ENCODE measurements at regions not wholly inside any gene's neighbourhood (a gene's known extent, or its start where the extent isn't known, plus 50 kb on each side); places are given as distances from the start of the nearest gene placed in this dataset.

DNA sequence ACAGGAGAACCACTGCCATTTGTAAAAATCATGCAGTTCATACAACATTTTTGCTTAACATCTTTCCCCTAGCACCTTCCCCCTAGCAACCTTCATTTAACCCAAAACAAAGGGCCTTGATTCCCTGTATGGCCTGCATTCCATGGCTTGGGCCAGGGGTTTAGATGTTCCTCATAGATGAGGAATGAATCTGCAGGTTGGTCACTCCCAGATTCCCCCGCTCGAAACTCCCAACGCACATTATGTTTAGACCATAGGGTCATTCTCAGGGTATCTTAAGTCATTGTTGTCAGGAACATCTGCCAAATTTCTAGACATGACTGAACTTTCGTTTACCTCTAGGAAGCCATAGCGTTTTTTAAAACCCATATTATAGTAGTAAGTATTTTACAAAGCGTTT, 282.2 kb upstream of the VLDLR start:
- H3K4me3 ChIP-seq (replicated peaks; ENCODE audit: low read depth, low read length), result no peak overlapping the region
- no peak for DNase-seq (ENCODE audit: extremely low read depth, low read depth)
- TF ChIP-seq, protein P1, sequence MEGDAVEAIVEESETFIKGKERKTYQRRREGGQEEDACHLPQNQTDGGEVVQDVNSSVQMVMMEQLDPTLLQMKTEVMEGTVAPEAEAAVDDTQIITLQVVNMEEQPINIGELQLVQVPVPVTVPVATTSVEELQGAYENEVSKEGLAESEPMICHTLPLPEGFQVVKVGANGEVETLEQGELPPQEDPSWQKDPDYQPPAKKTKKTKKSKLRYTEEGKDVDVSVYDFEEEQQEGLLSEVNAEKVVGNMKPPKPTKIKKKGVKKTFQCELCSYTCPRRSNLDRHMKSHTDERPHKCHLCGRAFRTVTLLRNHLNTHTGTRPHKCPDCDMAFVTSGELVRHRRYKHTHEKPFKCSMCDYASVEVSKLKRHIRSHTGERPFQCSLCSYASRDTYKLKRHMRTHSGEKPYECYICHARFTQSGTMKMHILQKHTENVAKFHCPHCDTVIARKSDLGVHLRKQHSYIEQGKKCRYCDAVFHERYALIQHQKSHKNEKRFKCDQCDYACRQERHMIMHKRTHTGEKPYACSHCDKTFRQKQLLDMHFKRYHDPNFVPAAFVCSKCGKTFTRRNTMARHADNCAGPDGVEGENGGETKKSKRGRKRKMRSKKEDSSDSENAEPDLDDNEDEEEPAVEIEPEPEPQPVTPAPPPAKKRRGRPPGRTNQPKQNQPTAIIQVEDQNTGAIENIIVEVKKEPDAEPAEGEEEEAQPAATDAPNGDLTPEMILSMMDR (IDR thresholded peaks at IDR 0.05; ENCODE audit: low read depth, low read length, missing control alignments), result no peak

DNA sequence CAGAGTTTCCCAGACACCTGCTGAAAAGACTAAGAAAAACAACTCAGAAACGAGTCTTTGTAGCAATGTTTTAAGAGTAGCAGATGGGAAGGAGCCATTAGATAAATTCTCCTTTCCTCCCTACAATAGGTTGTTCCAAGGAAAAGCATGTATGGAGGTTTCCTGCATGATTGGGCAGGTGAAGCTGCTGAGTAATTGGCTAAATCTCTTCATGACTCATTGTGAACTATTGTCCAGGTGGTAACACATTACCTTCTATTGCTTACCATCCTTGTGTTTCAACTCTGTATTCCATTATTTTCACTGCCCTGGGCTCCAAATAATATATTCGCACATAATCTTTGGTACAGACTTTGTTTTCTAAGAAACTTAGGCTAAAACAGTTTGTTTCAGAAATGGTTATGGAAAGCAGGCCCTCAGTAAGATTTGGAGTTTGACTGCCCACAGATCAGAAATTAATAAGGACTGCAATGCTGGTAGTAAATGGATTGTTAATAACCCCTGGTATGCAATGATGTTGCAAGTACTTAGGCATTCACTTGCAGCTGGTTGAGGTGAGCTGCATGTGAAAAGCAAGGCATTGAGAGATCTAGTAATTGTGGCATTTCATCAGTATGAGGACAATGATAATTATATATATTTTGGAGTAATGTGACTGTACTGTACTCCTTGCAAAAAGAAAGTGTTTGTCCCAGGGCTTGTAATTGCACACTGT, 281.4 kb upstream of the VLDLR start:
- TF ChIP-seq, protein P1 (IDR thresholded peaks at IDR 0.05; ENCODE audit: low read depth, low read length, missing control alignments), result no peak
- H3K4me3 ChIP-seq (replicated peaks; ENCODE audit: low read depth, low read length), result no peak overlapping the region
- no peak for DNase-seq (ENCODE audit: extremely low read depth, low read depth)

DNA sequence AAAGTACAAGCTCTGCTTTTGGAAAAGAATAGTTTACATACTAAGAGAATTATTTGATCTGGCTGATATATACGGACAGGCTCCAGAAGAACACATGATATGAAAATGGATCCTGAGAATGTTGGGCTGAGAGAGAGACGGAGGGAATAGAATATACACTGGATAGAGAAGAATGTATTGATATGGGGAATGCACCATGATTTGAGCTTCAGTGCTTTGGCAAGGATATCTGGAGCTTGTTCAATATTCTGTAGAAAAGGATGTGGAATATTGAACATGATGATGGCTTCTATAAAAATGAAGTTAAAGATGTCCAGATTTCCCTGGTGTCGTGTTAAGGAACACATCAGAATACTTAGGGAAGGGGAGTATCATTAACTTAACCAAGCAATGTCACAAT, 280.5 kb upstream of the VLDLR start:
- TF ChIP-seq, protein P1 (IDR thresholded peaks at IDR 0.05; ENCODE audit: low read depth, low read length, missing control alignments), result no peak
- DNase-seq (ENCODE audit: extremely low read depth, low read depth), result no peak
- H3K4me3 ChIP-seq (replicated peaks; ENCODE audit: low read depth, low read length), result no peak overlapping the region

DNA sequence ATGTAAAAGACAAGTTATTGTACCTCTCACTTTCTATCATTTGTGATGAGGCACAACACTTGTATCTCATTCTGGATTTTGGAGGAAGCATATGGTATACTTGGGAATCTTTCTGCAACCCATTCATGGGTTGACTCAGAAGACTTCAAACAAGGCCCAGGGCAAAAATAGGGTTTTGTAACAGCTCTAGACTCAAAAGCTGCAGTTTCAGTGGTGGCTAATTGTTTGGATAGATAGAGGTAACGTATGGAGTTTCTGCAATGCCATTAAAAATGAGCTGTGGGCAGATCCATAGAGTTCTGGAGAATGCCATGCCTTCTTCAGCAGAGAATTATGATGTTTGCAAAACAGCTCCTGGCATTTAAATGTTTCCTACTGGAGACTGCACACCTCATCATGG, 279.6 kb upstream of the VLDLR start:
- TF ChIP-seq, protein P1 (IDR thresholded peaks at IDR 0.05; ENCODE audit: low read depth, low read length, missing control alignments), result no peak
- no peak for DNase-seq (ENCODE audit: extremely low read depth, low read depth)
- no peak overlapping the region for H3K4me3 ChIP-seq (replicated peaks; ENCODE audit: low read depth, low read length)

DNA sequence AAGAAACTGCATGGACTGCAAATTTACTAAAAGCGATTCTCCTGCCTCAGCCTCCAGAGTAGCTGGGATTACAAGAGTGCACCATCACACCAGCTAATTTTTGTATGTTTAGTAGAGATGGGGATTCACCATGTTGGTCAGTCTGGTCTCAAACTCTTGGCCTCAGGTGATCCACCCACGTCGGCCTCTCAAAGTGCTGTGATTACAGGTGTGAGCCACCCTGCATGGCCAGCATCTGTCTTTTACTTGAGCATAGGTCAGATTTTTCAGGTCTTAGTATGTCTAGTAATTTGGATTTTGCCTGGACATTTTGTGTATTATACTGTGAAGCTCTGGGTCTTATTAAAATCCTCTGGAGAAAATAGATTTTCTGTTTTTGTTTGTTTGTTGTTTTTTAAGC, 277.8 kb upstream of the VLDLR start:
- no peak overlapping the region for H3K4me3 ChIP-seq (replicated peaks; ENCODE audit: low read depth, low read length)
- no peak for DNase-seq (ENCODE audit: extremely low read depth, low read depth)
- TF ChIP-seq, protein P1 (IDR thresholded peaks at IDR 0.05; ENCODE audit: low read depth, low read length, missing control alignments), result no peak

DNA sequence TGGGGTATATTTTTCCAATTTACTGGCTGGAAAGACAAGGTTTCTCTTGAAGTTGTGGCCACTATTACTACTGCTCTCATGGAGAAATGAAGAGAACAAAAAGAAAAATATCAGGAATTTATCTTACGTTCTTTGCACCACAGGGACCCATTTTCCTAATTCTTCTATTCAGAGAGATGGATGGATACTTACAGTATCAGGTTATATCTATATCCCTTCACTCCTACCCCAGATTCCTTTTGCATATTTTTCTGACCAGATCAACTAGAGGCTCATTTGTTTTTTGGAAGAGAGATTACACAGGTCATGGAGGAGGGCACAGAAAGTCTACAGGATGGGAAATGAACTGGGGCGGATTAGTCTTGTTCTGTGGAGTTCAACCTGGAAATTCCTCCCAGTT, 277.2 kb upstream of the VLDLR start:
- TF ChIP-seq, protein P1 (IDR thresholded peaks at IDR 0.05; ENCODE audit: low read depth, low read length, missing control alignments), result no peak
- no peak for DNase-seq (ENCODE audit: extremely low read depth, low read depth)
- H3K4me3 ChIP-seq (replicated peaks; ENCODE audit: low read depth, low read length), result no peak overlapping the region

DNA sequence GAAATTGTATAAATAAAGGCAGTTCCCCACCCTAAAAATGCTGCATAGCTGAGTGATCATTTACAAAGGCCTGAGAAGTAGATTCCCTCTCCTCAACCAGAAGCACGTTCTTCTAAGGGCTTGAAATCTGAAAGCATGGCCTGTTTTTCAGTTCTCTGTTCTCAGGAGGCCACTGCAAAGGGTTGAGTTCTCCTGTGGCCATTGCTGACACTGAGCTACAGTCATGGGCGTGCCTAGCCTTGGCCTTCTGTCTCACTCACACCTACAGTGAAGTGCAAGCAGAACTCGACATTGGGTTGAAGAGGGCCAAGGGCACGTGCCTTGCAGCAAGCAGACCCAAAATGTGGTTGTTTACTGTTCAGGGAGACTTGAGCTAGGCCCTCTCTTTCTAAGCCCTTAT, 276.6 kb upstream of the VLDLR start:
- TF ChIP-seq, protein P1 (IDR thresholded peaks at IDR 0.05; ENCODE audit: low read depth, low read length, missing control alignments), result no peak

More for the DNA sequence above, 276.6 kb upstream of the VLDLR start:
- H3K4me3 ChIP-seq (replicated peaks; ENCODE audit: low read depth, low read length), result no peak overlapping the region
- DNase-seq (ENCODE audit: extremely low read depth, low read depth), result no peak
